Upper lobe of left lung (tissue), 6 donors: ENCODE measurements at regions not wholly inside any gene's neighbourhood (a gene's known extent, or its start where the extent isn't known, plus 50 kb on each side); places are given as distances from the start of the nearest gene placed in this dataset.

Experiments
- ATAC-seq, 2 donors: fragments of 200-7000 bp; cut with Tn5 transposase; one replicate each; pipeline ENCODE4 v1.9.1; 2022; ENCODE audit warnings: mild to moderate bottlenecking in 2 of 2, moderate library complexity in 2 of 2; ENCODE audit not compliant: low FRiP score in 2 of 2
- DNase-seq, 2 donors: peaks; one replicate each; pipeline ENCODE4 v3.0.0-alpha.2; 2019 to 2020
- H3K27ac ChIP-seq, 4 donors: fragments of 200-600 bp; sonication (generic); one replicate each; pipeline ENCODE4 v1.5.1; 2016 to 2019
- H3K27me3 ChIP-seq, 4 donors: fragments of 200-600 bp; sonication (generic); one replicate each; pipeline ENCODE4 v1.5.1; 2017 to 2019
- H3K36me3 ChIP-seq, 4 donors: fragments of 200-600 bp; sonication (generic); one replicate each; pipeline ENCODE4 v1.5.1; 2016 to 2019
- H3K4me1 ChIP-seq, 4 donors: fragments of 200-600 bp; sonication (generic); one replicate each; pipeline ENCODE4 v1.5.1; 2018 to 2019
- H3K4me3 ChIP-seq, 4 donors: fragments of 200-600 bp; sonication (generic); one replicate each; pipeline ENCODE4 v1.5.1; 2017 to 2019; ENCODE audit warnings: mild to moderate bottlenecking in 2 of 4, moderate library complexity in 1 of 4
- H3K9me3 ChIP-seq, 4 donors: fragments of 200-600 bp; sonication (generic); one replicate each; pipeline ENCODE4 v1.5.1; 2018 to 2019
- CTCF ChIP-seq, 6 experiments: fragments of 450-650 bp in 4 of 6; fragments of 200-600 bp in 2 of 6; sonication (generic) in 2 of 6; IDR thresholded peaks; one replicate each; pipeline ENCODE4 v1.5.1; 2016 to 2019; ENCODE audit warnings: antibody characterized with exemption in 6 of 6
- EP300 ChIP-seq, 4 donors: sonication (generic); formaldehyde crosslinking; IDR thresholded peaks; one replicate each; pipeline ENCODE4 v1.5.1; 2017; ENCODE audit warnings: antibody characterized with exemption in 4 of 4, control low read depth in 2 of 4
- POLR2A ChIP-seq, 4 donors: fragments of 450-650 bp; IDR thresholded peaks; one replicate each; pipeline ENCODE4 v1.5.1; 2016 to 2017; ENCODE audit warnings: antibody characterized with exemption in 4 of 4, mild to moderate bottlenecking in 2 of 4
- POLR2AphosphoS5 ChIP-seq, 2 donors: sonication (generic); formaldehyde crosslinking; IDR thresholded peaks; one replicate each; pipeline ENCODE4 v1.5.1; 2017; ENCODE audit warnings: antibody characterized with exemption in 2 of 2
- WGBS, 2 donors: methylation state at CpG; one replicate each; pipeline ENCODE4 v1.1.5; 2017 to 2018; 5-methylcytosine and 5-hydroxymethylcytosine counted together
- donor health status: DM: no; HTN: no; CAD: no; lungs with moderate emphysema.
- donor health status: DM: no; HTN: yes; CAD: no; lungs with severe emphysema.

DNA sequence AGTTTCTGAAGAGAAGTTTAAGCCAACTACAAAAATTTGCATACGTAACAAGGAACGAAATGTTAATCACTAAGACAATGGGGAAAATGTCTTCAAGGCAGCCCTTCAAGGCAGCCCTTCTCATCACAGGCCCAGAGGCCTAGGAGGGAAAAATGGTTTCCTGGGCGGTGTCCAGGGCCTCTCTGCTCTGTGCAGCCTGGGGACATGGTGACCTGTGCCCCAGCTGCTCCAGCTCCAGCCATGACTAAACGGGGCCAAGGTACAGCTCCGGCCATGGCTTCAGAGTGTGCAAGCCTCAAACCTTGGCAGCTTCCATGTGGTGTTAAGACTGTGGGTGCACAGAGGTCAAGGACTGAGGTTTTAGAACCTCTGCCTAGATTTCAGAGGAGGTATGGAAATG, 325.1 kb downstream of the FRK start:
- TF ChIP-seq POLR2AphosphoS5 (IDR thresholded peaks at IDR 0.05) (no peak), POLR2A (IDR thresholded peaks at IDR 0.05) (no peak), CTCF (IDR thresholded peaks at IDR 0.05) (no peak), EP300 (IDR thresholded peaks at IDR 0.05) (no peak)
- ATAC-seq: no peak

GRCh38 chr6:115733426-115733825, 327.3 kb downstream of the FRK start:
- no peak for TF ChIP-seq CTCF (IDR thresholded peaks at IDR 0.05)
- TF ChIP-seq POLR2AphosphoS5 (IDR thresholded peaks at IDR 0.05): no peak
- no peaks in the 10 kb centered on the region for H3K36me3 ChIP-seq
- H3K4me3 ChIP-seq: no peak overlapping the region
- peaks cover 0 to 6% (median 0%) of the 10 kb centered on the region in 4 donors for H3K9me3 ChIP-seq
- ATAC-seq (no peak), DNase-seq (no peak)
- no peaks in the 10 kb centered on the region for H3K27me3 ChIP-seq
- no peak overlapping the region for H3K27ac ChIP-seq
- H3K4me1 ChIP-seq: no peaks in the 10 kb centered on the region

More for the DNA sequence above, 325.1 kb downstream of the FRK start:
- Histone ChIP-seq H3K4me1 (no peaks in the 10 kb centered on the region), H3K27ac (no peak overlapping the region), H3K27me3 (no peaks in the 10 kb centered on the region), H3K4me3 (no peak overlapping the region), H3K9me3 (peaks cover 0 to 6% (median 0%) of the 10 kb centered on the region in 4 donors), H3K36me3 (no peaks in the 10 kb centered on the region)
- WGBS, 2 donors: 90% methylated on average over 5 of the region's 5 CpGs
- peak in 1 of 2 donors; percentile 1 for DNase-seq

DNA sequence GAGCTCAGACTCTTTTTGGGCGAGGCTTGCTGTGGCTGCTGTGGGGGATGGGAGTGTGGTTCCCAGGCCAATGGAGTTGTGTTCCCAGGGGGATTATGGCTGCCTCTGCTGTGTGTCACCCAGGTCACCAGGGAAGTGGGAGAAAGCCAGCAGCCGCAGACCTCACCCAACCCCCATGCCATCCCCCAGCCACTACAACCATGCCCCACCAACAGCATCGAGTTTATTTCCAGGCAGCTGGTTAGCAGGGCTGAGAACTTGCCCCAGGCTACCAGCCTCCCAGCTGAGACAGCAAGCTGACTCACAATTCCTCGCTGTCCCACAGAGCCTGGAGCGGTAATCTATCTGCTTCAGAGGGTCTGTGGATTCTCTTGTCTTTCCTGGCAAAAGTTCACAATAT, 331.7 kb downstream of the FRK start:
- no peaks in the 10 kb centered on the region for H3K27me3 ChIP-seq
- H3K4me3 ChIP-seq: no peak overlapping the region
- no peaks in the 10 kb centered on the region for H3K4me1 ChIP-seq
- no peaks in the 10 kb centered on the region for H3K36me3 ChIP-seq
- WGBS, 2 donors: 84 to 85% methylated on average over 3 to 5 of the region's 5 CpGs
- TF ChIP-seq POLR2AphosphoS5 (IDR thresholded peaks at IDR 0.05) (no peak), EP300 (IDR thresholded peaks at IDR 0.05) (no peak), POLR2A (IDR thresholded peaks at IDR 0.05) (no peak), CTCF (IDR thresholded peaks at IDR 0.05) (no peak)
- no peaks in the 10 kb centered on the region for H3K9me3 ChIP-seq
- H3K27ac ChIP-seq: no peak overlapping the region
- ATAC-seq: no peak
- DNase-seq: no peak

GRCh38 chr6:115728171-115728570, 332.5 kb downstream of the FRK start:
- DNase-seq (no peak), ATAC-seq (no peak)
- no peaks in the 10 kb centered on the region for H3K4me1 ChIP-seq
- H3K36me3 ChIP-seq: no peaks in the 10 kb centered on the region
- H3K27ac ChIP-seq: no peak overlapping the region
- no peaks in the 10 kb centered on the region for H3K27me3 ChIP-seq
- no peaks in the 10 kb centered on the region for H3K9me3 ChIP-seq
- H3K4me3 ChIP-seq: no peak overlapping the region
- TF ChIP-seq CTCF (IDR thresholded peaks at IDR 0.05) (no peak), EP300 (IDR thresholded peaks at IDR 0.05) (no peak), POLR2A (IDR thresholded peaks at IDR 0.05) (no peak), POLR2AphosphoS5 (IDR thresholded peaks at IDR 0.05) (no peak)

GRCh38 chr6:115721564-115721963, 339.1 kb downstream of the FRK start:
- no peaks in the 10 kb centered on the region for H3K27me3 ChIP-seq
- H3K36me3 ChIP-seq: no peaks in the 10 kb centered on the region
- DNase-seq (no peak), ATAC-seq (no peak)
- H3K4me3 ChIP-seq: no peak overlapping the region
- H3K9me3 ChIP-seq: no peaks in the 10 kb centered on the region
- 70 to 72% methylated on average over 2 of the region's 2 CpGs for WGBS, 2 donors
- no peak for TF ChIP-seq CTCF (IDR thresholded peaks at IDR 0.05)
- TF ChIP-seq POLR2AphosphoS5 (IDR thresholded peaks at IDR 0.05): no peak
- TF ChIP-seq EP300 (IDR thresholded peaks at IDR 0.05): no peak
- no peak for TF ChIP-seq POLR2A (IDR thresholded peaks at IDR 0.05)
- H3K27ac ChIP-seq: no peak overlapping the region
- no peaks in the 10 kb centered on the region for H3K4me1 ChIP-seq
